ENCODE measurements at regions not wholly inside any gene's neighbourhood (a gene's known extent, or its start where the extent isn't known, plus 50 kb on each side); places are given as distances from the start of the nearest gene placed in this dataset.
A peak's percentile ranks its signal among the peaks of the same experiment; 100 is the strongest.
"Not testable (repeated sequence)": the region's sequence is repeated elsewhere in the genome, so short reads cannot be mapped to it uniquely, and the experiment has no call there.

DNA sequence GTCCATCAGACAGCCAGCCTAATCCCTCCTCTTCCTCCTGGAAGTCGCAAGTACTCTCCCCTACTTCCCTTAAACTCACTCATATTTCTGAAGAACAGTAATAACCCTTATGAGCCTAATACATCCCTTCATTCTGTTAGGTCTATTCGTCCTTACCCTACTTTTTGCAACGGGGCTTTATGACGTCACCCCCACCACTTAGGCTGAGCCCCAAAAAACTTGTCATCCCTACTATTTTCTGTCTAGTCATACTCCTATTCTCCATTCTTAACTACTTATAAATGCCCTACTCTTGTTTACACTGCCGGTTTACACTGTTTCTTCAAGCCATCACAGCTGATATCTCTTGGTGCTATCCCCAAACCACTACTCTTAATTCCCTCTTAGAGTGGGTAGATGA lies 674.7 kb upstream of the GJE1 start:
- not testable (repeated sequence) for DNase-seq (ENCODE audit: low read depth in 2 of 2)

DNA sequence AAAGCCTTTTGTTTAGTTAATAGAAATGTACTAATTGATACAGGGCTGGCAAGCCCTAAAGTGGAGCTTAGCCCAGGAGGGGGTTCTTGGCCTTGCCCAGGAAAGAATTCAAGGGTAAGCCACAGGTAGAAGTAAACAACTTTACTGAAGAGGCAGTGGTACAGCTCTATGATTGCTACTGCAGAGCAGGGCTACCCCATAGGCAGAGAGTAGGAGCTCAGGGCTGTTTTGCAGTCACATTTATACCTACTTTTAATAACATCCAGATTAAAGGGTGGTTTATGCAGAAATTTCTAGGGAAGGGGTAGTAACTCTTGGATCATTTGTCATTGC lies 680.4 kb upstream of the GJE1 start:
- DNase-seq (ENCODE audit: low read depth in 2 of 2) = no peak

DNA sequence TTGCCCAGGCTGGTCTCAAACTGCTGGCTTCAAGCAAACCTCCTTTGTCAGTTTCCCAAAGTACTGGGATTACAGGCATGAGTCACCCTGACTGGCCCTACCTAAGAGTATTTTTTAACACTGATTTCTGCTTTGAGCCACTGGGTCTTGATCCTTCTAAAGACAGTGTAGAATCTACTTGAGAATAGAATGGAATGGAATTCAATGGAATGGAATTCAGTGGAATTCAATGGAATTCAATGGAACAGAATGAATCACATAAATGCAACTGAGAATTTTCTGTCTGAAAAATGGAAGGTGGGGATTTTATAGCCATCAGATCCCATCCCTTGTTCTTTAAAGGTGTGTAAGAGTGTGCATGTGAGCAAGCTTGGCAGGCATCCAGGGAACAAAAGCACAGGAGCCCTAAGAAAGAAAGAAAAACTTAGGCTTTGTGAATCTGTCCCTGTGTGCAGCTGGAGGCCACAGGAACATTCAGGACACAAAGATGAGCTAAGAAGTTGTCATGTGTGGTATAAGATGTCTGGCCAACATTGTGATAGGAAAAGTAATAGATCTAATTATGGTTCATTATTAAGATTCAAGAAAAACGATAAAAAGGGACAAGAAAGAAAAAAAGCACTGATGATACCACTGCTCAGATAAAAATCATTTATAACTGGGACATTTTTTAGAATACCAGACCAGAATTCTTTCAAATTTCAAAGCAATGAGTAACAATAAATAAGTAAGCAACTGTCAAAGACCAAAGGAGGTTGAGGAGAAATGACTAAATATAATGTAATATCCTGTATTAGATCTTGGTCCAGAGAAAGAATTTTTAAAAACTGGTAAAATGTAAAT lies 681.0 kb upstream of the GJE1 start:
- peak in 1 of 2 donors; percentile 46 for DNase-seq (ENCODE audit: low read depth in 2 of 2)

DNA sequence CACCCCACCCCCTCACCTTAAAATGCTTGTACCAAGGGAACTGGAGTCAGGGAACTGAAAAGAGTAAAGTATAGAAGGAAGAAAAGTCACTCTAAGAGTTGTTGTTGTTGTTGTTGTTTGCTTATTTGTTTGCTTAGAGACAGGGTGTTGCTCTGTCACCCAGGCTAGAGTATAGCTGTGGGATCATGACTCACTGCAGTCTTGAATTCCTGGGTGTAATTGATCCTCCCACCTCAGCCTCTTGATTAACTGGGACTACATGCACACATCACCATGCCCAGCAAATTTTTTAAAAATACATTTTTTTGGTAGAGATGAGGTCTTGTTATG lies 681.6 kb upstream of the GJE1 start:
- DNase-seq (ENCODE audit: low read depth in 2 of 2) = no peak

DNA sequence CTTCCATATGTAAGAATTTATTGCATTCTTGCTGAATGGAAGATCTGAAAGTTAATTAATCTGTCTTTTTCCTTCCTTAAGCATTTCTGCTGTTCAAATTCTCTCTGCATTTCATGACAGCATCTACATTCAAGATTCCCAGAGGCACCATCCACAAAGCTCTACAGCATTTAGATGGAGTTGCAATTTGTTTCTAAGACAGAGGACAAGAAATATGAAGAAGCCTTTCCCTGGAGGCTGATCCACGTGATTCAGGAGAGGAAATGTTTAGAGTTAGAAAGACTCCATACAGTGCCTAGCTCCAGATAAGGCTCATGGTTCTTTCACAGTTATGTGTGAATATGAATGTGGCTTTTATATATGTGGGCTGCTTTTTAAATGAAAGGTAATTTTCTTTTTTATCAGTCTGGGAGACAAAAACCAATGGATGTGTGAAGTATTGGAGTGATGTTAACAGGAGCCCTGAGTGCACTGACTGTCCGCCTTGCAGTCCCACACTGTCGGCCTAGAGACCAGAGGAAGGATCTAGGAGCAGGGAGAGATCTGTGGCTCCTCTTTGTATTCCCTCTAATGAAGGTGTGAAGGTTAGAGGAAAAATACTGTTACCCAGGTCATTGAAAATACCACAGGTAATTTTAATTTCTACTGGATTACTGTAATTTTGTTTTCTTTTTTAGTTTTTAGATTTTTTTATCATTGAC lies 686.6 kb upstream of the GJE1 start:
- DNase-seq (ENCODE audit: low read depth in 2 of 2) = no peak

DNA sequence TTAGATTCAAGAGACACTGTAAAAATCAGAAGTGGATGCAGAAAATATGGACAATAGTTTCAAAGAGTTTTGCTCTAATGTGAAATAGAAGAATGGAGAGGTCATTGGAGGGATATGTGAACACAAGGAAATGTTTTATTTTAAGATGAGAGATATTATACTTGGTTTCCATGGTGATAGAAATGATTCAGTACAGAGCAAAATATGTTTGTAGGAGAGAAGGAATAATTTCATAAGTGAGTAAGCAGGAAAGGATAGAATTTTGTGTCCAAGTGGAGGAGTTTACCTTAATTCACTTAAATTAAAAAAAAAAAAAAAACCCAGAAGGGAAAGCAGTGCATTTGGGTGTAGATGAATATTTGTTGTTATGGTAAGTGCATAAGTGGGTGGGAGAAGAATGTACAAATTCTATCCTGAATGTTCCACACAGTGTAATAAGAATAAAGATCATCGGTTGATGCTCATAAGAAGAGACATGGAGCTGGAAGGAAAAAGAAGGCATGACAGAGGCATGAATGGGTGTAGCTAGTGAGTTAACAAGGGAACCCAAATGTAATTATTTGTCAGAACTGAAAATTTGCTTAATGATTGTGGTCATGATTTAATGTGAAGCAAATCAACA lies 688.9 kb upstream of the GJE1 start:
- DNase-seq (ENCODE audit: low read depth in 2 of 2) = peak in 1 of 2 donors; percentile 16

DNA sequence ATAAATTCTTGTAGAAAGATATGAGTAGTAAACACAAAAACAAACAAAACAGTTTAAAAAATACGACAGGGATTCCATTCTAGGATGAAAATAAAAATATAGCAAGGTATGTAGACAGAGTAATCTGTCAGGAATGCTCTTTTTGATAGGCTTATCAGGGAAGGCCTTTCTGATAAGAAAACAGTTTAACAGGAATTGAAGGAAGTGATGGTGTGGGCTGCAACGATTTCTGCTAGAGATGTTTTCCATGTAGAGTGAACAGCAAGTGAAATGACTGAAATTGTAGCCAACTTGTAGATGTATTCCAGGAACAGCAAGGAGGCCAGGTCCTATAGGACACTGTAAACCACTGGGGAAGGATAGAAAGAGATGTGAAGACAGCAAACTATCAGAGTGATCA lies 689.7 kb upstream of the GJE1 start:
- DNase-seq (ENCODE audit: low read depth in 2 of 2) = peak in 1 of 2 donors; percentile 64

DNA sequence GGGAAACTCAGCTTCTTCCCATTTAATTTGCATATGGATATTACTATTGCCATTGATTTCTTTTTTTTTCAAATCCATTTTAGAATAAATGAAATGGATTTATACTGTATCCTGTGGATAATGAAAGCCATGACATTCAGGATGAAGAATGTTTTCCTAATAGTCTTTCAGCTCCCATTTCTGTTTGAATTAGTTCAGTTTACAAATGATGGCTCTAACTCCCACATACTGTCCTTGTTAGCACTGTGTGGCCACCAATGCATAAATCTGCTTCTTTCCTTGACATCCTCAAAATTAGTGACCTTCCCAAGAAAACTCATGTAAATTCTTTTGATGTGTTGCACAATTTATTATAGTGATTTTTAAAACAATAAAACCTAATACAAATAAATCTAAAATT lies 693.2 kb upstream of the GJE1 start:
- no peak for DNase-seq (ENCODE audit: low read depth in 2 of 2)

DNA sequence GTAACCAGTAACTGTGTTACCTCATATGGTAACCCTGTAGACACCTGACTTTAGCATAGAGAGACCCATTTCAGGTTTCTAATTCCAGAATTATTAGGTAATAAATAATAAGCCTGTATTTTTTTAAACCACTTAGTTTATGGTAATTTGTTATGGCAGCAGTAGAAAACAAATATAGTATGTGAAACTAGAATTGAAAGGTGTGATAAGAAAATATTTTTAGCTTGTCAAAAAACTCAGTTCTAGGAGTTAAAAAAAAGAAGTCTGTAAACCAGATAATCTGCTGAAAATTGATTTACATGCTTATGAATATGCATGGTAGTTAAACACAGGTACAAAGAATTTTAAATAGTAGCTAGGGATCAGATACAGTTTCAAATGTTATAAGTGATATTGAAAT lies 695.0 kb upstream of the GJE1 start:
- no peak for DNase-seq (ENCODE audit: low read depth in 2 of 2)

DNA sequence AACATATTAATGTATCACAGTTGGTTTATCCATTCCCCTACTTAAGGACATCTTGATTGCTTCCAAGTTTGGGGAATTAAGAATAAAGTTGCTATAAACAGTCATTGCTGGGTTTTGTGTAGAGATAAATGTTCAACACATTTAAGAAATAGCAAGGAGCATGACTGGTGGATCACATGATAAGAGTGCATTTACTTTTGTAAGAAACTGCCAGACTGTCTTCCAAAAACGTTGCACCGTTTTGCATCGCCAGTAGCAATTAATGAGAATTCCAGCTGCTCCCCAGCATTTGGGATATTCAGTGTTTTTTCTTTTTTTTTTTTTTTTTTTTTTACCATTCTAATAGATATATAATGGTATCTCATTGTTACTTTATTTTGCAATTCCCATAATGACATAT lies 695.7 kb upstream of the GJE1 start:
- no peak for DNase-seq (ENCODE audit: low read depth in 2 of 2)

DNA sequence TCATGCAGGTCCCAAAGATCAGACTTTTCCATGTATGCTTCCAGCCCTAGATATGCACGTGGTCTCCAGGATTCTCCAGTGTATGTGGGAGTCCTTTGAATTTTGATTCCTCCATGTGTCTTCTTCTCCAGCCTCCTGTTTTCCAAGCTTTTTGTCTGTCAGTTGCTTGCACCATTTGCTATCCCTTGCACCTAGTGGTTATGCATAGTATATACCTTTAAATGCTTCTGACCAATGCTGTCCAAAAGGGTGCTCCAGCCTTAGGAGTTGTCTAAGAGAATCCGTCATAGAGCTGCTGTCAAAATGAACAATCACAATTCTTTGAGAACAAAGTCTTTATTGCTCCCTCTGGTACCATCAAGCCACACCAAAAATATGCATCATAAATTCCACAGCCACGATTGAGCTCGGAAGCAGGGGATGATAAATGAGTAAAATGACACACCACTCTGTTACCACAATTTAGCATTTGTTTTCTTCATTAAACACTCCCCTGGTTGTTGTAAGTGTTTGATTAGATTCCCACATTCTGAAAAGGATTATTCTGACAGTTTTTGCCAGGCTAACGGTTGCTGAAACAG lies 706.2 kb upstream of the GJE1 start:
- DNase-seq (ENCODE audit: low read depth in 2 of 2) = no peak

DNA sequence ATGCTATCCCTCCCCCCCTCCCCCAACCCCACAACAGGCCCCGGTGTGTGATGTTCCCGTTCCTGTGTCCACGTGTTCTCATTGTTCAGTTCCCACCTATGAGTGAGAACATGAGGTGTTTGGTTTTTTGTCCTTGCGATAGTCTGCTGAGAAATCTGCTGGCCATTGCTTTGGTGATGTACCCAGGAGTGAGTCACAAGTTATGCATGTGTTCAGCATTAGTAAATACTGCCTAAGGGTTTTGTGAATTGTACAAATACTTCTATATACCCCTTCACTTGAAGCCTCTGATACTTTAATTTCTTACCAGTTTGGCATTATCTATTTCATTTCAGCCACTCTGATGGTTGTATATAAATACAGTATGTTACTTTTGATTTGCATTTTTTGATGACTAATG lies 711.3 kb upstream of the GJE1 start:
- DNase-seq (ENCODE audit: low read depth in 2 of 2) = peak in 1 of 2 donors; percentile 36

DNA sequence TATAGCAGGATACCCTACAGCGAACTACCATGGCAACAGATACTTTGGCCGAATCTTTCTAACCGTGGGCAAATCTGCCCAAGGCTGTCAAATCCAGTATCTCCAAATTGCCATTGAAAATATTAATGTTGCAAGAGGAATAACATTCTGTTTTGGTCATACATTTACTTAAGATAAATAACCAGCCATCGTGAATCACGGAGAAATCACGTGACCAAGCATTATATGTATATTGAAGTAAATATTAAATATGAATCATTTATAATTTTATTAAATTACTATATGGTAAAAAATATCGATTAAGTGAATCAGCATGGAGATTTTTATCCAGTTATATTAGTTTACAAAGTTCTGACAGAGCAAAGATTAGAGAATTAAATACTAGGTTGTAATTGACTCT lies 714.6 kb upstream of the GJE1 start:
- DNase-seq (ENCODE audit: low read depth in 2 of 2) = no peak

DNA sequence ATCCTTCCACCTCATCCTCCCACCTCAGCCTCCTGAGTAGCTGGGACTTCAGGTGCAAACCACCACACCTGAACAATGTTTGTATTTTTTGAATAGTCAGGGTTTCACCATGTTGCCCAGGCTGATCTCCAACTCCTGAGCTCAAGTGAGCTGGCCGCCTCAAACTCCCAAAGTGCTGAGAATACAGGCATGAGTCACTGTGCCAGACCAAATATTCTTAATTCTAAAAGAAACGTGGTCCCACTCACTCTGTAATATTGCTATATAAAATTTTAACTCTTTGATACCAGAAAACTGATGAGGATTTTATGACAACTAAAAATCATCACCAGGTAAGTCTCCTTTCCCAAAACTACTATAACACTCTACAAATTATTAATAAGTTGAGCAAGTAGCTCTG lies 716.8 kb upstream of the GJE1 start:
- DNase-seq (ENCODE audit: low read depth in 2 of 2) = no peak

DNA sequence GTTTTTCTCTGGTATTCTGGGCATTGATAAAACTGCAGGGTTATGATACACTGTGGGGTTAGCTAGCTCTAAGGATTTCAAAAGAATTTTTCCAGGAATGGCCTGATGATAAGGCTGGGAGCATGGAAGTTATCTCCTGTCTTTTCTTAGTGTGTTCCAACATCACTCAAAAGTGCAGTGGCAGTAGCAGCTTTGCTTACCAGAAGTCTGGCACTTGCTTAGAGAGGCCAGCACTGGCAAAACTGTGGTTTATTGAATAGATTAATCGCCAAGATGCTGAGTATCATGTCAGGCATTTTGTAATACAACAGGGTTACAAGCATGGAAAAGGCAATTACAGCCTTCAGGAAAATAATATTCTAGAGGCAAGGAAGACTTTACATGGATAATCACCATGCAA lies 719.5 kb upstream of the GJE1 start:
- DNase-seq (ENCODE audit: low read depth in 2 of 2) = no peak

DNA sequence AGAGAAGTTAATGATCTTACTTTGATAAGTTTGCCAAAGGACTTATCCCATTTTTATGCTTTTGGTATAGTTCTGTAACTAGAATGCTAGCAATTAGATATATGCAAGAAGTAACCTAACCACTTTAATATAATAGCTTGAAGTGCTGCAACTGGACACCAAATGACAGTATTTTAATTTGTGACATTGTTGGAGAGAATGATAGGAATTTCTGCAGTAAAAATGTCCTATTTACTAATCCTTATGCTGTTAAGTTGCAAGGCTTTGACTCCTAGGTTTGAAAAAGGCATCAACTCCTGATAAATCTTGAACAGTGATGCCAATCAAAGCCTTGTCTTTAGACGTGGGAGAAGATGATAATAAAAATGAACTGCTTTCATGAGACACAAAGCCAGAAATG lies 726.0 kb upstream of the GJE1 start:
- DNase-seq (ENCODE audit: low read depth in 2 of 2) = no peak

DNA sequence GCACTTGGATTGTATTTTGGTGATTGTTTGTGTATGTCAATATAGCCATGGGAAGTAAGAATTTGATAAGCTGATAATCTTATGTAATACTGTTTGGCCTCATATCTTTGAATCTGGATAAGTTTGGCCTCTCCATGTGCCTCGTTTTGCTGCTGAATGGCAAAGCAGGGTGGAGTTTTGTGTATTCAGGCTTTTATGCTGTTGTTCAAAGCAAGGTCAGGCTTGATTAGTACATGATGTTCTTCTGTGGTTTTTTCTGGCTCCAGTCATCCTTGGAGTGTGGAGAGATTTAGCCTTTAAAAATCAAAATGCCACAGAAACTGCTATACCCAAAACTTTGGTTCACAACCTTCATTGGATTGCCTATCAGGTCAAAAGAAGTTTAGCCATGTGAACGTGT lies 728.9 kb upstream of the GJE1 start:
- no peak for DNase-seq (ENCODE audit: low read depth in 2 of 2)

DNA sequence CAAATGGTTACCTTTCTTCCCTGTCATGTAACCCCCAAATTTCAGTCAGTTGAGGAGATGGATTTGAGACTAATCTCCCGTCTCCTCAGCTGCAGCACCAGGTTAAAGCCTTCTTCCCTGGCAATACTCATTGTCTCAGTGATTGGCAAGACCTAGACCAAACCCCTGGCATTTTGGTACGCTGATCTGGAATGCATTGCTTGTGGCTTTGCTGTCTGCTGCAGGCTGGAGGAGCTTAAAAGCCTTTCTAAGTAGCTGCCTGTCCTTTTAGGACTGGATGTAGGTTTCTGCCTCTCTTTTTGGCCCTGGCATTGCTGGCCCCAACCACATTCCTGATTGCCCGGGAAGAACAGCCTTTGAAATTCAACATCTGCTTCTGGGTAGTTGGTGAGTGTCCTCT lies 729.6 kb upstream of the GJE1 start:
- DNase-seq (ENCODE audit: low read depth in 2 of 2) = no peak

DNA sequence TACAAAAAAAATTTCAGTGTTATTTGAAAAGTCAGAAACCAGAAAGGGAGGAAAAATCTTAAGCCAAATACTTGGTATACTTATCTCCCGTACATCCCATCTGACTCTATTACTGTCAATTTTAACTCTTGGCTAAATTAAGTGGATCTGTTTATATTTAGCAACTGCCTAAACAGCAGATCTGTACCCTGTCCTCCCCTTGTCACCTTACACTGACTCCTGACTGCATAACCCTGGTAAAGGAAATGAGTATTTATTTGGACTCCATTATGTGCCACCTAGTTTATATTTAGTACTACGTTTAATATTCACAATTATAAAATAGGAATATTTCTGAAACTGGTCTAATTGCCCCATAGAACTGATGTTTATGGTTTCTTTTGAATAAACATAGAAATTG lies 730.2 kb upstream of the GJE1 start:
- DNase-seq (ENCODE audit: low read depth in 2 of 2) = no peak

DNA sequence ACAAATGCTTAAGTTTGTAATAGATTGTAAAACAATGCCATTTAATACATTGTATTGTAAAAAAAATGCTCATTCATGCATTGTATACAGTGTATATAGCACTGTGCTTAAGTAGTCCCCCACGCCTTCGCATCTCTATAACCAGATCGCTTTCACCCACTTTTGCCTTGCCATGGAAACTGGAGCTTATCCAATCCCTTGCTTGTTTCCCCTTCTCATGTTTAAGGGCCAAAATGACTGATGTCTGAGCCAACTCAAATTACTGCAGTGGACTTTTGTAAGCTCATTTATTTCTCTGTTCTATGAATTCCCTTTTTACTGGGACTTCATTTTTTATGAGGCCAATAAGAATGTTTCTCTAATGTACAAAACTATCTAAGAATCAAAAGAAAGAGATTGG lies 730.9 kb upstream of the GJE1 start:
- no peak for DNase-seq (ENCODE audit: low read depth in 2 of 2)

DNA sequence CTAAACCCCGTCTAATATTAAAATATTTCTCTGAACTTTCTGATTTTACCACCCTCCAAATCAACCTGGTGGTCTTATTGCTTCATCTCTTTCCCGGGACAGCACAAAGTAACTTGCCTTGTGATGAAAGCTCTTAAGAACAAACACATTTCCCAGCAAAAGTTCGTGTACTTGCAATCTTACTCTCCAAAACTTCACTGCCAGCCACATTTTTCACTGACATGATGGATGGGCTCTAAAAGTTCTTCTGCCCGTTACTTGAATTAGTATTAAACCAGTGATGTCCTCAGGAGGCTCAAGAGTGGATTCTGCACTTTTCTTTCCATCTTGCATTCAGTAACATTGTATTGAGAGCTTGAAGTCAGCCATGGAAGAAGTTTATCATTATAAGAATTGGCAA lies 731.6 kb upstream of the GJE1 start:
- no peak for DNase-seq (ENCODE audit: low read depth in 2 of 2)

DNA sequence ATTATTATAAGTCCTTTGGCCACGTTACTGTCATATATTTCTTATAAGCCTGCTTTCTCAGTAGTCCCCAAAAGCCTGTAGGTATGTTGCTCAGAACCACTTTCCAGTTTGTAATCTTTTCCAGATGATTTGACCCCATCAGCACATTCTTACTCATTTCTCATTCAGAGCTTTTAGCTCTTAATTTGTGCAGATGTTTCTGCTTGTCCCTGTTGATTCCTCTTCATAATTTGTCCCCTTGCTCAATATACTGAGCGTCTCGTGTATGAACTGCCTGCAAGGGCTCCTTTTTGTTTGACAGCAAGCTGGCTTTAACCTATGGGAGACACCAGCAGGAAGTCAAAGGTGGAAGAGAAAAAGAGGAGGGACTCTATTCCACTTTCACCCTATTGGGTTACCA lies 733.8 kb upstream of the GJE1 start:
- no peak for DNase-seq (ENCODE audit: low read depth in 2 of 2)

Data from dermis microvascular lymphatic vessel endothelial cell (primary cell).